Tibial nerve (tissue), 4 donors: ENCODE measurements at regions not wholly inside any gene's neighbourhood (a gene's known extent, or its start where the extent isn't known, plus 50 kb on each side); places are given as distances from the start of the nearest gene placed in this dataset.

Experiments used
- EP300 ChIP-seq, 2 donors: sonication (generic); formaldehyde crosslinking; IDR thresholded peaks; one replicate each; pipeline ENCODE4 v1.6.1; 2017; ENCODE audit warnings: antibody characterized with exemption in 2 of 2, mild to moderate bottlenecking in 1 of 2
- TF ChIP-seq, protein P1 (sequence below), 5 experiments: fragments of 200-600 bp in 3 of 5; fragments of 450-650 bp in 2 of 5; sonication (generic) in 3 of 5; IDR thresholded peaks; one replicate each; pipeline ENCODE4 v1.5.1; 2016 to 2019; ENCODE audit warnings: antibody characterized with exemption in 5 of 5, mild to moderate bottlenecking in 3 of 5, moderate library complexity in 2 of 5

DNA sequence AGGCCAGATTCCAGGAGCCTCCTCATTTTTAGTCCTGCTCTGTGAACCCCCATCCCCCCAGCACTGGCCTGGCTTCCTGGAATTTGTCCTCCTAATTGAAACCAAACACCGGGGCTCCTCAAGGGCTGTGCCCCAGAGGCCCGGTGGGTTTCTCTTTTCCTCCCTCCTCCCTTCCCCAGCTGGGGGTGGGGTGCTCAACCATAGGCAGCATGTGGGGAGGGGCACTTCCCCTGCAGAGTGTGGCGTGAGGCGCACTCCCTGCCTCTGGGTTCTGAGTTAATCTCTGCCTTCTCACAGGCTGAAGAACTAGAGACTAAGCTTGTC lies 67.5 kb upstream of the ACOT11 start:
- no peak for TF ChIP-seq EP300 (IDR thresholded peaks at IDR 0.05)
- TF ChIP-seq, protein P1, sequence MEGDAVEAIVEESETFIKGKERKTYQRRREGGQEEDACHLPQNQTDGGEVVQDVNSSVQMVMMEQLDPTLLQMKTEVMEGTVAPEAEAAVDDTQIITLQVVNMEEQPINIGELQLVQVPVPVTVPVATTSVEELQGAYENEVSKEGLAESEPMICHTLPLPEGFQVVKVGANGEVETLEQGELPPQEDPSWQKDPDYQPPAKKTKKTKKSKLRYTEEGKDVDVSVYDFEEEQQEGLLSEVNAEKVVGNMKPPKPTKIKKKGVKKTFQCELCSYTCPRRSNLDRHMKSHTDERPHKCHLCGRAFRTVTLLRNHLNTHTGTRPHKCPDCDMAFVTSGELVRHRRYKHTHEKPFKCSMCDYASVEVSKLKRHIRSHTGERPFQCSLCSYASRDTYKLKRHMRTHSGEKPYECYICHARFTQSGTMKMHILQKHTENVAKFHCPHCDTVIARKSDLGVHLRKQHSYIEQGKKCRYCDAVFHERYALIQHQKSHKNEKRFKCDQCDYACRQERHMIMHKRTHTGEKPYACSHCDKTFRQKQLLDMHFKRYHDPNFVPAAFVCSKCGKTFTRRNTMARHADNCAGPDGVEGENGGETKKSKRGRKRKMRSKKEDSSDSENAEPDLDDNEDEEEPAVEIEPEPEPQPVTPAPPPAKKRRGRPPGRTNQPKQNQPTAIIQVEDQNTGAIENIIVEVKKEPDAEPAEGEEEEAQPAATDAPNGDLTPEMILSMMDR (IDR thresholded peaks at IDR 0.05), result no peak
